ENCODE measurements at regions not wholly inside any gene's neighbourhood (a gene's known extent, or its start where the extent isn't known, plus 50 kb on each side); places are given as distances from the start of the nearest gene placed in this dataset.

- TF ChIP-seq CTCF (conservative IDR thresholded peaks at IDR 0.05; ENCODE audit: low read depth, low read length) = no peak
- H3K27ac ChIP-seq = no peak overlapping the region
- no peaks in the 10 kb centered on the region for H3K79me2 ChIP-seq (ENCODE audit: insufficient read depth, low read depth)
- H3K4me2 ChIP-seq = no peak overlapping the region
- no peak overlapping the region for H2AFZ ChIP-seq (ENCODE audit: low read depth)
- no peaks in the 10 kb centered on the region for H3K4me1 ChIP-seq (ENCODE audit: low read depth, poor library complexity, severe bottlenecking)
- no peak overlapping the region for H3K4me3 ChIP-seq (IDR thresholded peaks at IDR 0.05; ENCODE audit: insufficient read depth, low read depth, low read length)
- no peaks in the 10 kb centered on the region for H3K27me3 ChIP-seq (ENCODE audit: insufficient read depth, low read depth)
- H4K20me1 ChIP-seq (ENCODE audit: insufficient read depth) = no peaks in the 10 kb centered on the region
- no peak overlapping the region for H3K9ac ChIP-seq
- no peaks in the 10 kb centered on the region for H3K36me3 ChIP-seq (ENCODE audit: insufficient read depth)
Measured at GRCh38 chr14:42869681-42870080, 1263.0 kb downstream of the LRFN5 start.

- Histone ChIP-seq H3K9ac (no peak overlapping the region), H3K4me2 (no peak overlapping the region), H3K27ac (no peak overlapping the region), H3K36me3 (ENCODE audit: insufficient read depth) (no peaks in the 10 kb centered on the region), H3K79me2 (ENCODE audit: insufficient read depth, low read depth) (no peaks in the 10 kb centered on the region), H3K4me1 (ENCODE audit: low read depth, poor library complexity, severe bottlenecking) (no peaks in the 10 kb centered on the region), H3K27me3 (ENCODE audit: insufficient read depth, low read depth) (no peaks in the 10 kb centered on the region), H4K20me1 (ENCODE audit: insufficient read depth) (no peaks in the 10 kb centered on the region), H2AFZ (ENCODE audit: low read depth) (no peak overlapping the region), H3K4me3 (IDR thresholded peaks at IDR 0.05; ENCODE audit: insufficient read depth, low read depth, low read length) (no peak overlapping the region)
- no peak for TF ChIP-seq CTCF (conservative IDR thresholded peaks at IDR 0.05; ENCODE audit: low read depth, low read length)
Measured at GRCh38 chr14:42862114-42862513, 1255.4 kb downstream of the LRFN5 start.

GRCh38 chr14:42860371-42860770 lies 1253.7 kb downstream of the LRFN5 start:
- Histone ChIP-seq H3K4me3 (IDR thresholded peaks at IDR 0.05; ENCODE audit: insufficient read depth, low read depth, low read length) (no peak overlapping the region), H3K4me1 (ENCODE audit: low read depth, poor library complexity, severe bottlenecking) (peaks cover 4% of the 10 kb centered on the region), H2AFZ (ENCODE audit: low read depth) (no peak overlapping the region), H3K4me2 (no peak overlapping the region), H3K27me3 (ENCODE audit: insufficient read depth, low read depth) (no peaks in the 10 kb centered on the region), H4K20me1 (ENCODE audit: insufficient read depth) (no peaks in the 10 kb centered on the region), H3K27ac (no peak overlapping the region), H3K36me3 (ENCODE audit: insufficient read depth) (no peaks in the 10 kb centered on the region), H3K9ac (no peak overlapping the region), H3K79me2 (ENCODE audit: insufficient read depth, low read depth) (no peaks in the 10 kb centered on the region)
- no peak for TF ChIP-seq CTCF (conservative IDR thresholded peaks at IDR 0.05; ENCODE audit: low read depth, low read length)

GRCh38 chr14:42856106-42856505 lies 1249.4 kb downstream of the LRFN5 start:
- peaks cover 15% of the 10 kb centered on the region for H3K4me1 ChIP-seq (ENCODE audit: low read depth, poor library complexity, severe bottlenecking)
- H3K36me3 ChIP-seq (ENCODE audit: insufficient read depth) = no peaks in the 10 kb centered on the region
- H3K4me2 ChIP-seq = no peak overlapping the region
- no peak for TF ChIP-seq CTCF (conservative IDR thresholded peaks at IDR 0.05; ENCODE audit: low read depth, low read length)
- no peaks in the 10 kb centered on the region for H3K27me3 ChIP-seq (ENCODE audit: insufficient read depth, low read depth)
- no peaks in the 10 kb centered on the region for H4K20me1 ChIP-seq (ENCODE audit: insufficient read depth)
- no peak overlapping the region for H3K9ac ChIP-seq
- H2AFZ ChIP-seq (ENCODE audit: low read depth) = no peak overlapping the region
- no peaks in the 10 kb centered on the region for H3K79me2 ChIP-seq (ENCODE audit: insufficient read depth, low read depth)
- no peak overlapping the region for H3K27ac ChIP-seq
- H3K4me3 ChIP-seq (IDR thresholded peaks at IDR 0.05; ENCODE audit: insufficient read depth, low read depth, low read length) = no peak overlapping the region

Data from KMS-11 (cell line).